ENCODE measurements at regions not wholly inside any gene's neighbourhood (a gene's known extent, or its start where the extent isn't known, plus 50 kb on each side); places are given as distances from the start of the nearest gene placed in this dataset.
"Not testable (repeated sequence)": the region's sequence is repeated elsewhere in the genome, so short reads cannot be mapped to it uniquely, and the experiment has no call there.

GRCh38 chr17:30731210-30732132, 93.0 kb downstream of the CRLF3 start:
- peak overlapping the region; percentile 96 to 97 for H3K4me3 Mint-ChIP-seq
- WGBS (ENCODE audit: insufficient coverage): 0% methylated on average over 23 of the region's 87 CpGs

GRCh38 chr17:30730837-30731209, 93.7 kb downstream of the CRLF3 start:
- peak overlapping the region; percentile 75 to 96 for H3K4me3 Mint-ChIP-seq
- H3K9me3 ChIP-seq (replicated peaks in 1 of 2; ENCODE audit: control insufficient read depth in 1 of 2, insufficient read depth in 1 of 2, low read length in 2 of 2); H3K36me3 Mint-ChIP-seq; H3K9me3 Mint-ChIP-seq; H3K9ac ChIP-seq (ENCODE audit: insufficient read depth, low read length, poor library complexity, severe bottlenecking); DNase-seq; H3K27me3 Mint-ChIP-seq (ENCODE audit: low read depth in 3 of 3); H3K36me3 ChIP-seq (replicated peaks in 1 of 2; ENCODE audit: control insufficient read depth in 1 of 2, insufficient read depth in 2 of 2, low read length in 2 of 2); intact Hi-C loops (cut with micrococcal nuclease); H3K27me3 ChIP-seq (ENCODE audit: control insufficient read depth in 2 of 2, insufficient read depth in 2 of 2, low read length in 2 of 2): not testable (repeated sequence)
- 35% methylated on average over 4 of the region's 17 CpGs for WGBS (ENCODE audit: insufficient coverage)
- H3K4me2 ChIP-seq (replicated peaks; ENCODE audit: extremely low read depth, low read length, poor library complexity, severe bottlenecking): peak overlapping the region; percentile 36
- H3K79me2 ChIP-seq (ENCODE audit: insufficient read depth, low read length): peaks cover 83% of the 10 kb centered on the region
- H2AFZ ChIP-seq (ENCODE audit: insufficient read depth, low read depth, low read length, poor library complexity, severe bottlenecking): peak overlapping the region; percentile 81
- peak overlapping the region; percentile 26 to 84 (median 38) for H3K4me3 ChIP-seq (replicated peaks in 1 of 3; ENCODE audit: low read depth in 2 of 3, low read length in 3 of 3)
- H3K4me1 ChIP-seq (ENCODE audit: control insufficient read depth in 1 of 2, insufficient read depth in 2 of 2, low read length in 2 of 2): peaks cover 33 to 45% of the 10 kb centered on the region in 2 donors
- peaks cover 22% of the 10 kb centered on the region for H4K20me1 ChIP-seq (ENCODE audit: insufficient read depth, low read length)
- peaks cover 57% of the 10 kb centered on the region for H3K4me1 Mint-ChIP-seq
- H3K27ac Mint-ChIP-seq: peak overlapping the region; percentile 46 to 89 (median 79)
- peak overlapping the region in 1 of 2 donors; percentile 26 for H3K27ac ChIP-seq (ENCODE audit: low read depth in 1 of 2, low read length in 2 of 2)

More at GRCh38 chr17:30731210-30732132, 93.0 kb downstream of the CRLF3 start:
- H3K4me3 ChIP-seq (replicated peaks in 1 of 3; ENCODE audit: low read depth in 2 of 3, low read length in 3 of 3): peak overlapping the region; percentile 58 to 84 (median 66)
- peaks cover 22% of the 10 kb centered on the region for H4K20me1 ChIP-seq (ENCODE audit: insufficient read depth, low read length)
- H3K27ac ChIP-seq (ENCODE audit: low read depth in 1 of 2, low read length in 2 of 2): peak overlapping the region; percentile 47 to 80
- H3K9me3 Mint-ChIP-seq; H3K27me3 ChIP-seq (ENCODE audit: control insufficient read depth in 2 of 2, insufficient read depth in 2 of 2, low read length in 2 of 2); H3K9me3 ChIP-seq (replicated peaks in 1 of 2; ENCODE audit: control insufficient read depth in 1 of 2, insufficient read depth in 1 of 2, low read length in 2 of 2); intact Hi-C loops (cut with micrococcal nuclease); H3K36me3 ChIP-seq (replicated peaks in 1 of 2; ENCODE audit: control insufficient read depth in 1 of 2, insufficient read depth in 2 of 2, low read length in 2 of 2); H3K27me3 Mint-ChIP-seq (ENCODE audit: low read depth in 3 of 3): not testable (repeated sequence)
- peak overlapping the region; percentile 64 for H3K4me2 ChIP-seq (replicated peaks; ENCODE audit: extremely low read depth, low read length, poor library complexity, severe bottlenecking)
- H2AFZ ChIP-seq (ENCODE audit: insufficient read depth, low read depth, low read length, poor library complexity, severe bottlenecking): peak overlapping the region; percentile 81
- H3K9ac ChIP-seq (ENCODE audit: insufficient read depth, low read length, poor library complexity, severe bottlenecking): peak overlapping the region; percentile 76
- peak overlapping the region; percentile 86 to 96 (median 92) for H3K27ac Mint-ChIP-seq
- peak; percentile 54 to 73 (median 69) for DNase-seq
- H3K79me2 ChIP-seq (ENCODE audit: insufficient read depth, low read length): peaks cover 79% of the 10 kb centered on the region
- H3K36me3 Mint-ChIP-seq: peaks cover 10 to 13% of the 10 kb centered on the region in 2 donors
- peaks cover 33 to 45% of the 10 kb centered on the region in 2 donors for H3K4me1 ChIP-seq (ENCODE audit: control insufficient read depth in 1 of 2, insufficient read depth in 2 of 2, low read length in 2 of 2)
- H3K4me1 Mint-ChIP-seq: peaks cover 57% of the 10 kb centered on the region

- H3K9ac ChIP-seq (ENCODE audit: insufficient read depth, low read length, poor library complexity, severe bottlenecking); H3K4me3 ChIP-seq (replicated peaks in 1 of 3; ENCODE audit: low read depth in 2 of 3, low read length in 3 of 3); H3K9me3 ChIP-seq (replicated peaks in 1 of 2; ENCODE audit: control insufficient read depth in 1 of 2, insufficient read depth in 1 of 2, low read length in 2 of 2); H3K4me2 ChIP-seq (replicated peaks; ENCODE audit: extremely low read depth, low read length, poor library complexity, severe bottlenecking); H2AFZ ChIP-seq (ENCODE audit: insufficient read depth, low read depth, low read length, poor library complexity, severe bottlenecking); H3K27me3 Mint-ChIP-seq (ENCODE audit: low read depth in 3 of 3); H3K36me3 ChIP-seq (replicated peaks in 1 of 2; ENCODE audit: control insufficient read depth in 1 of 2, insufficient read depth in 2 of 2, low read length in 2 of 2); H3K27ac ChIP-seq (ENCODE audit: low read depth in 1 of 2, low read length in 2 of 2); H3K9me3 Mint-ChIP-seq; DNase-seq; intact Hi-C loops (cut with micrococcal nuclease); H3K27me3 ChIP-seq (ENCODE audit: control insufficient read depth in 2 of 2, insufficient read depth in 2 of 2, low read length in 2 of 2); H3K36me3 Mint-ChIP-seq: not testable (repeated sequence)
- Histone ChIP-seq H3K4me1 (ENCODE audit: control insufficient read depth in 1 of 2, insufficient read depth in 2 of 2, low read length in 2 of 2) (peaks cover 33 to 45% of the 10 kb centered on the region in 2 donors), H3K79me2 (ENCODE audit: insufficient read depth, low read length) (peaks cover 83% of the 10 kb centered on the region), H4K20me1 (ENCODE audit: insufficient read depth, low read length) (peaks cover 18% of the 10 kb centered on the region)
- 98% methylated on average over 5 of the region's 8 CpGs for WGBS (ENCODE audit: insufficient coverage)
- Mint-ChIP-seq H3K4me1 (peaks cover 55% of the 10 kb centered on the region), H3K4me3 (peak overlapping the region; percentile 75 to 96), H3K27ac (peak overlapping the region in 6 of 7 donors; percentile 46 to 93 (median 77))
Measured at GRCh38 chr17:30730171-30730836, 94.2 kb downstream of the CRLF3 start.

GRCh38 chr17:30729471-30730170, 94.9 kb downstream of the CRLF3 start:
- H3K36me3 ChIP-seq (replicated peaks in 1 of 2; ENCODE audit: control insufficient read depth in 1 of 2, insufficient read depth in 2 of 2, low read length in 2 of 2); H2AFZ ChIP-seq (ENCODE audit: insufficient read depth, low read depth, low read length, poor library complexity, severe bottlenecking); H3K9ac ChIP-seq (ENCODE audit: insufficient read depth, low read length, poor library complexity, severe bottlenecking); H3K4me3 ChIP-seq (replicated peaks in 1 of 3; ENCODE audit: low read depth in 2 of 3, low read length in 3 of 3); H3K36me3 Mint-ChIP-seq; H3K9me3 Mint-ChIP-seq; H3K4me3 Mint-ChIP-seq; H3K4me2 ChIP-seq (replicated peaks; ENCODE audit: extremely low read depth, low read length, poor library complexity, severe bottlenecking); H3K9me3 ChIP-seq (replicated peaks in 1 of 2; ENCODE audit: control insufficient read depth in 1 of 2, insufficient read depth in 1 of 2, low read length in 2 of 2); H3K27me3 Mint-ChIP-seq (ENCODE audit: low read depth in 3 of 3); H3K27me3 ChIP-seq (ENCODE audit: control insufficient read depth in 2 of 2, insufficient read depth in 2 of 2, low read length in 2 of 2); intact Hi-C loops (cut with micrococcal nuclease); DNase-seq: not testable (repeated sequence)
- Mint-ChIP-seq H3K27ac (peak overlapping the region in 5 of 7 donors; percentile 46 to 93 (median 91)), H3K4me1 (peaks cover 54% of the 10 kb centered on the region)
- Histone ChIP-seq H3K27ac (ENCODE audit: low read depth in 1 of 2, low read length in 2 of 2) (peak overlapping the region; percentile 68 to 76), H3K79me2 (ENCODE audit: insufficient read depth, low read length) (peaks cover 80% of the 10 kb centered on the region), H3K4me1 (ENCODE audit: control insufficient read depth in 1 of 2, insufficient read depth in 2 of 2, low read length in 2 of 2) (peaks cover 33 to 45% of the 10 kb centered on the region in 2 donors), H4K20me1 (ENCODE audit: insufficient read depth, low read length) (peaks cover 16% of the 10 kb centered on the region)
- 89% methylated on average over 12 of the region's 14 CpGs for WGBS (ENCODE audit: insufficient coverage)
